SU-DHL-6 (cell line): ENCODE measurements at regions not wholly inside any gene's neighbourhood (a gene's known extent, or its start where the extent isn't known, plus 50 kb on each side); places are given as distances from the start of the nearest gene placed in this dataset.

Experiments used
- H2AFZ ChIP-seq: fragments of 200-600 bp; sonication (generic); 2 replicates; pipeline ENCODE4 v1.6.1; 2014; ENCODE audit warnings: low read depth, mild to moderate bottlenecking, moderate library complexity, mixed read lengths, antibody characterized with exemption, low read length; ENCODE audit not compliant: severe bottlenecking
- H3F3A ChIP-seq: fragments of 200-600 bp; shearing (Covaris generic); 2 replicates; pipeline ENCODE4 v1.6.0; 2016; ENCODE audit warnings: antibody characterized with exemption, mild to moderate bottlenecking; ENCODE audit not compliant: insufficient read depth
- H3K27ac ChIP-seq: fragments of 200-600 bp; sonication (generic); 2 replicates; pipeline ENCODE4 v1.5.1; 2016; ENCODE audit warnings: low read depth, mild to moderate bottlenecking, low read length, moderate library complexity, mixed read lengths
- H3K27me3 ChIP-seq: fragments of 200-600 bp; sonication (generic), shearing (Covaris generic); 2 replicates; pipeline ENCODE4 v1.6.0; 2014; ENCODE audit warnings: mild to moderate bottlenecking, low read length
- H3K36me3 ChIP-seq: fragments of 200-600 bp; sonication (generic); 2 replicates; pipeline ENCODE4 v1.6.1; 2014; ENCODE audit warnings: mild to moderate bottlenecking, low read length, mixed read lengths
- H3K4me2 ChIP-seq: fragments of 300-600, 200-600 bp; shearing (Covaris generic), sonication (generic); 2 replicates; pipeline ENCODE4 v1.6.0; 2014; ENCODE audit warnings: low read length, low read depth, mild to moderate bottlenecking; ENCODE audit not compliant: poor library complexity, severe bottlenecking
- H3K4me3 ChIP-seq: fragments of 200-600 bp; sonication (generic); 2 replicates; pipeline ENCODE4 v1.5.1; 2014; ENCODE audit warnings: antibody characterized with exemption, low read length, mild to moderate bottlenecking, mixed read lengths; ENCODE audit not compliant: insufficient read depth, poor library complexity, severe bottlenecking
- H3K79me2 ChIP-seq: fragments of 200-600 bp; sonication (generic); 2 replicates; pipeline ENCODE4 v1.6.1; 2014; ENCODE audit warnings: mild to moderate bottlenecking, low read length, moderate library complexity; ENCODE audit not compliant: insufficient read depth
- H3K9ac ChIP-seq: fragments of 200-600 bp; sonication (generic); 2 replicates; pipeline ENCODE4 v1.7.0; 2014; ENCODE audit warnings: mild to moderate bottlenecking, low read length
- H3K9me2 ChIP-seq: fragments of 200-600 bp; sonication (generic); replicated peaks from 2 replicates; pipeline ENCODE4 v1.6.1; 2014; ENCODE audit warnings: low read length; ENCODE audit not compliant: insufficient read depth
- H3K9me3 ChIP-seq: fragments of 200-600 bp; sonication (generic); 2 replicates; pipeline ENCODE4 v1.6.1; 2014; ENCODE audit warnings: low read length, mixed read lengths; ENCODE audit not compliant: insufficient read depth
- H4K20me1 ChIP-seq: fragments of 200-600 bp; sonication (generic); 2 replicates; pipeline ENCODE4 v1.6.1; 2014; ENCODE audit warnings: low read depth, mild to moderate bottlenecking, antibody characterized with exemption, low read length, moderate library complexity, mixed read lengths
- CTCF ChIP-seq: fragments of 200-600 bp; sonication (generic); IDR thresholded peaks from one replicate; pipeline ENCODE4 v1.5.1; 2017; ENCODE audit warnings: antibody characterized with exemption, mild to moderate bottlenecking, low read length, moderate library complexity; ENCODE audit not compliant: insufficient read depth, poor library complexity, severe bottlenecking
- EZH2phosphoT487 ChIP-seq: fragments of 200-600 bp; sonication (generic), shearing (Covaris generic); conservative IDR thresholded peaks from 2 replicates; pipeline ENCODE4 v1.6.1; 2018; ENCODE audit warnings: mild to moderate bottlenecking, antibody characterized with exemption, low read length, moderate library complexity, mixed read lengths

DNA sequence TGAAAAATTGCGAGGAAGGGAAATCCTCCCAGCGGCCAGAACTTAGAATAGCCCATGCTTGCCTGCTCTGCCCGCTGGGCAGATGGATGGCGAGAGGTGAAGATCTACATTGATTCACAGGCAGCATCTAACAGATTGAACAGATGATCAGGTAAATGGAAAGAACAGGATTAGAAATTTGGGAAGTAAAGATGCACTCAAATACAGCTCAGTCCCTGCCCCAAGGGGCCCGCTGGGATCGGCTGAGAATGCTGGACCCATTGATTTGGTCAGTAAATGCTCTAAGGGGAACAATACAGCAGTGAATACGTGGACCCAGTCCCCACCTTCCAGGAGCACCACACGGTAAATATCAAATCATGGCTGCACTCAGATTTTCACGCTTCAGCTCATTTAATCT, 248.2 kb downstream of the MATN1 start:
- H3K9ac ChIP-seq, result no peak overlapping the region
- H3K9me3 ChIP-seq, result no peaks in the 10 kb centered on the region
- H3K79me2 ChIP-seq, result no peaks in the 10 kb centered on the region
- no peaks in the 10 kb centered on the region for H3F3A ChIP-seq
- TF ChIP-seq CTCF, result no peak
- no peak for TF ChIP-seq EZH2phosphoT487
- no peak overlapping the region for H2AFZ ChIP-seq
- H3K36me3 ChIP-seq, result no peaks in the 10 kb centered on the region
- no peak overlapping the region for H3K4me2 ChIP-seq
- H3K4me3 ChIP-seq, result no peak overlapping the region
- no peak overlapping the region for H3K27ac ChIP-seq
- H3K9me2 ChIP-seq, result no peaks in the 10 kb centered on the region
- H4K20me1 ChIP-seq, result no peaks in the 10 kb centered on the region
- H3K27me3 ChIP-seq, result no peaks in the 10 kb centered on the region

- H3K79me2 ChIP-seq, result no peaks in the 10 kb centered on the region
- no peaks in the 10 kb centered on the region for H4K20me1 ChIP-seq
Measured at GRCh38 chr1:30474818-30475200, 248.6 kb downstream of the MATN1 start.

GRCh38 chr1:30473922-30474817, 249.2 kb downstream of the MATN1 start:
- TF ChIP-seq CTCF (no peak), EZH2phosphoT487 (no peak)
- Histone ChIP-seq H3K9me3 (no peaks in the 10 kb centered on the region), H3K4me3 (no peak overlapping the region), H2AFZ (no peak overlapping the region), H3K9me2 (no peaks in the 10 kb centered on the region), H3K36me3 (no peaks in the 10 kb centered on the region), H3K9ac (no peak overlapping the region), H3K4me2 (no peak overlapping the region), H3K27ac (no peak overlapping the region), H3K27me3 (no peaks in the 10 kb centered on the region), H3F3A (no peaks in the 10 kb centered on the region), H4K20me1 (no peaks in the 10 kb centered on the region), H3K79me2 (no peaks in the 10 kb centered on the region)

More at GRCh38 chr1:30474818-30475200, 248.6 kb downstream of the MATN1 start:
- Histone ChIP-seq H3K27me3 (no peaks in the 10 kb centered on the region), H3K36me3 (no peaks in the 10 kb centered on the region), H3K27ac (no peak overlapping the region), H3K9me2 (no peaks in the 10 kb centered on the region), H3K4me3 (no peak overlapping the region), H2AFZ (no peak overlapping the region), H3K9me3 (no peaks in the 10 kb centered on the region), H3K9ac (no peak overlapping the region), H3K4me2 (no peak overlapping the region), H3F3A (no peaks in the 10 kb centered on the region)
- TF ChIP-seq CTCF (no peak), EZH2phosphoT487 (no peak)
